ENCODE measurements at regions not wholly inside any gene's neighbourhood (a gene's known extent, or its start where the extent isn't known, plus 50 kb on each side); places are given as distances from the start of the nearest gene placed in this dataset.

DNA sequence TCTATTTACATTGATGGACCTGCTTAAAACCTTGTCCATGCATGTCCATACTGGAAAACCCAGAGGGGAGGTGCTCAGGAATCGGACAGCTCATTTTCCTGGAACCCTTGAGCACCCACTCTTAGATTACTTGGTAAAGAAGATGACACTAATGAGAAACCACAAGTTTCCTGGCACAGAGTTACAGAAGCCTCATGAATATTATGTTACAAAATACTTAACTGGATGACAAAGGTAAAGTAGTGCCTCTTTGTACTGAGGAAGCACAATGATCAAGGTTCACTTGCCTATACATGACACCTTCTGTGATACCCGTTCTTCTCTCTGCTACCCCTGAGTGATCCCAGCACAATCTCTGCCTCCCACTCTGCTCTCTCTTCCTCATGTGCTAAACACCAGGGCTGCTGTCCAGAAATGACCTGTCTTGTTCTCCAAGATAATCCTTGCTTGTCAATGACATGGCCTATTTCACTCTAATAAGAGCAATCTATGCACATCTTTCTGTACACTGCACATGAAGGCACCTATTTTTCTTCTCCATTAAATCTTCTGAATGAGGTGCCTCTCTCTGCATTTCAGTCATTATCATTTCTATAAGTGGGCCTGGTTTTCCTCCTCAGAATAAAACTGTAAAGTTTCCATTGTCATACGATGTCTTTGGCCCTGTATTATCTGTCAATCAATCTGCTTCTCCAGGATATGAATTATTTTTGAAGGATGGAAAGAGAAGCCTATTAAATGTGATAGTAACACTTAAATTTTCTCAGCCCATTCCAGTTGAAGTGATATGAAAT lies 684.0 kb upstream of the ACO1 start:
- no peak overlapping the region for H3K27ac ChIP-seq
- TF ChIP-seq ZFX (IDR thresholded peaks at IDR 0.05) = no peak
- TF ChIP-seq, protein P1, sequence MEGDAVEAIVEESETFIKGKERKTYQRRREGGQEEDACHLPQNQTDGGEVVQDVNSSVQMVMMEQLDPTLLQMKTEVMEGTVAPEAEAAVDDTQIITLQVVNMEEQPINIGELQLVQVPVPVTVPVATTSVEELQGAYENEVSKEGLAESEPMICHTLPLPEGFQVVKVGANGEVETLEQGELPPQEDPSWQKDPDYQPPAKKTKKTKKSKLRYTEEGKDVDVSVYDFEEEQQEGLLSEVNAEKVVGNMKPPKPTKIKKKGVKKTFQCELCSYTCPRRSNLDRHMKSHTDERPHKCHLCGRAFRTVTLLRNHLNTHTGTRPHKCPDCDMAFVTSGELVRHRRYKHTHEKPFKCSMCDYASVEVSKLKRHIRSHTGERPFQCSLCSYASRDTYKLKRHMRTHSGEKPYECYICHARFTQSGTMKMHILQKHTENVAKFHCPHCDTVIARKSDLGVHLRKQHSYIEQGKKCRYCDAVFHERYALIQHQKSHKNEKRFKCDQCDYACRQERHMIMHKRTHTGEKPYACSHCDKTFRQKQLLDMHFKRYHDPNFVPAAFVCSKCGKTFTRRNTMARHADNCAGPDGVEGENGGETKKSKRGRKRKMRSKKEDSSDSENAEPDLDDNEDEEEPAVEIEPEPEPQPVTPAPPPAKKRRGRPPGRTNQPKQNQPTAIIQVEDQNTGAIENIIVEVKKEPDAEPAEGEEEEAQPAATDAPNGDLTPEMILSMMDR (conservative IDR thresholded peaks at IDR 0.05) = no peak

DNA sequence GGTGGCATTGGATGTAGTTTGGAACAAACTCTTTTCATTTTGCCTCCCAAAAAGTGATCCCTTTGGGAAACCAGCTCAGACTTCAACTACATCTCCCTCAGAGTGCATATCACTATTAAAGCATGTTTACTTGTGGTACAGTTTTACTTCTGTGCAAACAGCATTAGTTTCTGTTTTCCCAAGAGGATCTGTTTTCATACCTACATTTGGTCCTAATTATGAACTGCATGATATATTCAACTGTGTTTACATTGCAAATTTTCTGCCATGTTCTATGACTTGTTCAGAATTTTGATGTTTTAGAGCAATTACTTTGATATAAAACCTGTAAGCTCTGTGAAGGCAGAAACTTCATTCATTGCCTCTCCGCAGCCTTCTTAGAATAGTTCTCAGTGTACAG lies 681.5 kb upstream of the ACO1 start:
- no peak for TF ChIP-seq ZFX (IDR thresholded peaks at IDR 0.05)

DNA sequence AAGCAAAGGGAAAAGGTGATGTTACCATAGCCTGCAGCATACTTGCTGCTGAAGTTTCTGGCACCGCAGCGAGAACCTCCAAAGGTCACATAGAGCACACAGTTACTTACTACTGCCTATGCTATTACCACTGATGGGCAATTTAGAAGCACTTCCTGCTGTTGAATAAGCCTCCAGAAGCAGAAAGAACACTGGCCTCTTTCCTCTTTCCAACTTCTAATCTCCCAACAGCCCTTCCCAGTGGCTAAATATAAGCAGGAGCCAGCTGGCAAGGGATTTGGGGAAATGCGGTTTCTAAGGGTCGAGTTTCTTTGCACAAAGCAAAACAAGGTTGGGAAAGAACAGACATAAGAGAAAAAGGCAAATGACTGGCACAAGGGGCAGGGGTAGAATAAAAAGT lies 669.2 kb upstream of the ACO1 start:
- no peak overlapping the region for H3K27ac ChIP-seq
- TF ChIP-seq, protein P1 (conservative IDR thresholded peaks at IDR 0.05) = no peak
- no peak for TF ChIP-seq ZFX (IDR thresholded peaks at IDR 0.05)

More for the DNA sequence above, 681.5 kb upstream of the ACO1 start:
- no peak overlapping the region for H3K27ac ChIP-seq

DNA sequence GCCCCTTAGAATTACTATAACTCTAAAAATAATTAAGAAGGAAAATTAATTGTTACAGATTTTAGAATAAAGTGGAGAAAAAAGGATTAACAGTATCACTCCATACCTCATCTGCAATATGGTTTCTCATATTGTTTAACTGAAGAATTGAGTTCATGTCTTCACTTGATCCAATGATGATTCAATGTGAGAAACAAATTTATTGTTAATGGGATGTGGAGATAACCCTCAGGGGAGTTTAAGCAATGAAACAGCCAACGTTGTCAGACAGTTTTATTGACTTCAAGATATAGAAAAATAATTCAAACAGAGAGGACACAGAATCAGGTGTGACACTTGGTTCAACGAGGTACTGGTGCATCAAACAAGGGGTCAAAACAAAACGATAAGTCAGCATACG lies 665.2 kb upstream of the ACO1 start:
- no peak overlapping the region for H3K27ac ChIP-seq
- TF ChIP-seq, protein P1 (conservative IDR thresholded peaks at IDR 0.05) = no peak
- TF ChIP-seq ZFX (IDR thresholded peaks at IDR 0.05) = no peak

DNA sequence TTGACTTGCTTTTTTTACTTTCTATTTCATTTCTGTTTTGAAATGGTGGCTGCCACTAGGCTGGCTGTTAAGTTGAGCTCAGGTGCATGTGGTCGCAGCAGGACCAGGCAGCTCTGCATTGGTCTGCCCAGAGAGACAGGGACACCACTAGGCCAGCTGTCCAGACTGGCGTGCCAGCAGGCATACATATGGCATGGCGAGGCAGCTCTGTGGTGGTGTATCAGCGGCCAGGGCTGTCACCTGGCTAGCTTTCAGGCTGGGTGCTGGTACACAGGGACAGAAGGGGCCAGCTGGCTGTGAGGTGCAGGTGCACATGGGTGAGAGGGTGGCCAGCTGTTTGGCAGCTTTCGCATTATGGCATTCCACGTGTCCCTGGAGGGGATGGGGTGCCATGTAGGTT lies 654.0 kb upstream of the ACO1 start:
- no peak overlapping the region for H3K27ac ChIP-seq
- TF ChIP-seq, protein P1 (conservative IDR thresholded peaks at IDR 0.05) = no peak
- TF ChIP-seq ZFX (IDR thresholded peaks at IDR 0.05) = no peak

DNA sequence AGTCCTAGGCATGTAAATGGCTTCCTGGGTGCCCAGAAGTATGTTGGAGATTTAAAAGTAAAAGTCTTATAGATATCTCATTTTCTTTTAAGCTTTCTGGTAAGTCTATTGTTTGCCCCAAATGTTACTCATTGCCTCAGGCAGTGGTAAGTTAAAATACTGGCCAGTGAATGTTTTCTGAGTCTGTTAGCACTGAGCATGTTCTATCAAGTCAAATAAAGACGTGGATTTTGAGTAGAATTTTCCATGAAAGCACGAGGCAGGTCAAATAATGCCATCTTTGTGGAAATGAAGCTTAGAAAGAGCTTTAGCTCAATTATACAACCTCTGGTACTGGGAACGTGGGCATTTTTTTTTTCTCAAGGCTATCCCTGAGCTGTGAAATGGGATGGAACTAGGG lies 651.3 kb upstream of the ACO1 start:
- H3K27ac ChIP-seq = no peak overlapping the region
- TF ChIP-seq, protein P1 (conservative IDR thresholded peaks at IDR 0.05) = no peak
- no peak for TF ChIP-seq ZFX (IDR thresholded peaks at IDR 0.05)

DNA sequence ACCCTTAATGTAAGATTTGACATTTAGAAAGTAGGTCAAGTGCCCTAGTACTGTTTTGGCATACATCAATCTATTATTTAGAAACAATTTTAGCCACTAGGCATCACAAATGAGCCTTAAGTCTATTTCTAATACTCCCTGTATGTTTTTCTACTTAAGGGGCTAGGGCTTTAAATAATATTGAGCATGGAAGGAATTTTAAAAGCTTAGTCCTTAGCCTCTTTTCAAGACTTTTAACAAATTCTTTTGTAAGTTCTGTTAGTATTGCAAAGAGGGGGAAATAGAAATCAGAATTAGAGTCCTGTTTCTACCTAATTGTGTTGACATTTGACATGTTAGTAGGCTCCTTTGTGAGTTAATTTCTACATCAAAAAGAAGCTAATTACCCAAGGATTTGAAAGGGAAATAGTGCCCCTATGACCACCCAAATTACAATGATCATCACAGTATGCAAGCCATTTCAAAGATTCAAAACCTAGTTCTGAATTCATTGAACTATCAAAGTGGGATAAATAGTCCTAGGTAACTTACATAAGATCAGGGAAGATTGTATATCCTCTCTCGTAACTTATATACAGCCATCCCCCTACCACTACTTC lies 647.8 kb upstream of the ACO1 start:
- H3K27ac ChIP-seq = no peak overlapping the region
- TF ChIP-seq, protein P1 (conservative IDR thresholded peaks at IDR 0.05) = no peak
- no peak for TF ChIP-seq ZFX (IDR thresholded peaks at IDR 0.05)

Measured in C4-2B (cell line).